ENCODE measurements at regions not wholly inside any gene's neighbourhood (a gene's known extent, or its start where the extent isn't known, plus 50 kb on each side); places are given as distances from the start of the nearest gene placed in this dataset.

- ATAC-seq: no peak
- TF ChIP-seq EZH2phosphoT487 (IDR thresholded peaks at IDR 0.05; ENCODE audit: borderline replicate concordance, low read length) (no peak), CTCF (conservative IDR thresholded peaks at IDR 0.05; ENCODE audit: low read depth, low read length) (no peak), EZH2 (IDR thresholded peaks at IDR 0.05; ENCODE audit: low read length, unreplicated experiment) (no peak)
- no peak overlapping the region for H3K4me3 ChIP-seq (ENCODE audit: low read length)
- no peak overlapping the region for H2AFZ ChIP-seq (ENCODE audit: low read length)
- no peaks in the 10 kb centered on the region for H3K27me3 ChIP-seq (ENCODE audit: low read length)
- POLR2A ChIA-PET (ENCODE audit: unreplicated experiment): no interaction called here
- BruUV-seq (replicated peaks): no TSS peak
- no peaks in the 10 kb centered on the region for H3F3A ChIP-seq (ENCODE audit: low read length, unreplicated experiment)
- peaks cover 6% of the 10 kb centered on the region; the same call in 1 of the 2 replicates for H3K4me1 ChIP-seq (ENCODE audit: insufficient read depth, low read length)
- no peaks in the 10 kb centered on the region for H3K9me2 ChIP-seq (replicated peaks; ENCODE audit: low read length)
- no peaks in the 10 kb centered on the region for H4K20me1 ChIP-seq (ENCODE audit: low read length)
- H3K27ac ChIP-seq (ENCODE audit: low read length): no peak overlapping the region
- H3K9me3 ChIP-seq (ENCODE audit: low read length): no peaks in the 10 kb centered on the region
- CTCF ChIA-PET: no interaction called here
- H3K36me3 ChIP-seq (ENCODE audit: low read depth, low read length): no peaks in the 10 kb centered on the region
- H3K79me2 ChIP-seq (ENCODE audit: low read length): no peaks in the 10 kb centered on the region
- intact Hi-C loops (cut with micrococcal nuclease): no loop called here
- H3K9ac ChIP-seq (ENCODE audit: low read length): no peak overlapping the region
- no peak overlapping the region for H3K4me2 ChIP-seq (ENCODE audit: low read length)
- no peak for DNase-seq
These were observed 59.1 kb upstream of the COL1A2 start for GRCh38 chr7:94335586-94335985.

- no peak for TF ChIP-seq EZH2phosphoT487 (IDR thresholded peaks at IDR 0.05; ENCODE audit: borderline replicate concordance, low read length)
- TF ChIP-seq CTCF (conservative IDR thresholded peaks at IDR 0.05; ENCODE audit: low read depth, low read length): no peak
- no peak for TF ChIP-seq EZH2 (IDR thresholded peaks at IDR 0.05; ENCODE audit: low read length, unreplicated experiment)
- no peak for DNase-seq
- H3K4me1 ChIP-seq (ENCODE audit: insufficient read depth, low read length): peaks cover 6% of the 10 kb centered on the region; the same call in 1 of the 2 replicates
- BruUV-seq (replicated peaks): no TSS peak
- H3K4me2 ChIP-seq (ENCODE audit: low read length): no peak overlapping the region
- no peak overlapping the region for H3K4me3 ChIP-seq (ENCODE audit: low read length)
- no peaks in the 10 kb centered on the region for H4K20me1 ChIP-seq (ENCODE audit: low read length)
- no peaks in the 10 kb centered on the region for H3F3A ChIP-seq (ENCODE audit: low read length, unreplicated experiment)
- ATAC-seq: no peak
- ChIA-PET CTCF (no interaction called here), POLR2A (ENCODE audit: unreplicated experiment) (no interaction called here)
- H3K36me3 ChIP-seq (ENCODE audit: low read depth, low read length): no peaks in the 10 kb centered on the region
- H3K79me2 ChIP-seq (ENCODE audit: low read length): no peaks in the 10 kb centered on the region
- H3K27me3 ChIP-seq (ENCODE audit: low read length): no peaks in the 10 kb centered on the region
- no peaks in the 10 kb centered on the region for H3K9me3 ChIP-seq (ENCODE audit: low read length)
- H3K9me2 ChIP-seq (replicated peaks; ENCODE audit: low read length): no peaks in the 10 kb centered on the region
- intact Hi-C loops (cut with micrococcal nuclease): no loop called here
- H2AFZ ChIP-seq (ENCODE audit: low read length): no peak overlapping the region
- H3K9ac ChIP-seq (ENCODE audit: low read length): no peak overlapping the region
- no peak overlapping the region for H3K27ac ChIP-seq (ENCODE audit: low read length)
These were observed 58.7 kb upstream of the COL1A2 start for GRCh38 chr7:94336009-94336408.

GRCh38 chr7:94338921-94339371 is 55.7 kb upstream of the COL1A2 start:
- TF ChIP-seq CTCF (conservative IDR thresholded peaks at IDR 0.05; ENCODE audit: low read depth, low read length) (no peak), EZH2 (IDR thresholded peaks at IDR 0.05; ENCODE audit: low read length, unreplicated experiment) (no peak), EZH2phosphoT487 (IDR thresholded peaks at IDR 0.05; ENCODE audit: borderline replicate concordance, low read length) (no peak)
- H3K9ac ChIP-seq (ENCODE audit: low read length): no peak overlapping the region
- intact Hi-C loops (cut with micrococcal nuclease): no loop called here
- DNase-seq: peak; percentile 36
- BruUV-seq (replicated peaks): no TSS peak
- ATAC-seq: no peak
- H3K27me3 ChIP-seq (ENCODE audit: low read length): no peaks in the 10 kb centered on the region
- H3K79me2 ChIP-seq (ENCODE audit: low read length): no peaks in the 10 kb centered on the region
- H3K9me3 ChIP-seq (ENCODE audit: low read length): no peaks in the 10 kb centered on the region
- CTCF ChIA-PET: no interaction called here
- no peaks in the 10 kb centered on the region for H3F3A ChIP-seq (ENCODE audit: low read length, unreplicated experiment)
- no peak overlapping the region for H3K4me3 ChIP-seq (ENCODE audit: low read length)
- H4K20me1 ChIP-seq (ENCODE audit: low read length): no peaks in the 10 kb centered on the region
- no peak overlapping the region for H2AFZ ChIP-seq (ENCODE audit: low read length)
- 0 out of 2 replicates have a peak, but pooled peaks cover under 1% of the 10 kb centered on the region for H3K4me1 ChIP-seq (ENCODE audit: insufficient read depth, low read length)
- POLR2A ChIA-PET (ENCODE audit: unreplicated experiment): no interaction called here
- no peak overlapping the region for H3K27ac ChIP-seq (ENCODE audit: low read length)
- H3K36me3 ChIP-seq (ENCODE audit: low read depth, low read length): no peaks in the 10 kb centered on the region
- no peaks in the 10 kb centered on the region for H3K9me2 ChIP-seq (replicated peaks; ENCODE audit: low read length)
- H3K4me2 ChIP-seq (ENCODE audit: low read length): no peak overlapping the region
